Dedifferentiated amniotic fluid mesenchymal stem cell (primary cell): ENCODE measurements at regions not wholly inside any gene's neighbourhood (a gene's known extent, or its start where the extent isn't known, plus 50 kb on each side); places are given as distances from the start of the nearest gene placed in this dataset.
A peak's percentile ranks its signal among the peaks of the same experiment; 100 is the strongest.

Experiments used
- DNase-seq: peaks from one replicate; pipeline ENCODE4 v3.0.0-alpha.2; 2016; ENCODE audit errors: extremely low spot score

- DNase-seq, result peak; percentile 43
These were observed 218.1 kb upstream of the CD180 start for GRCh38 chr5:67414712-67415111.

GRCh38 chr5:67413721-67414120 lies 217.1 kb upstream of the CD180 start:
- DNase-seq, result no peak

- no peak for DNase-seq
These were observed 212.7 kb upstream of the CD180 start for GRCh38 chr5:67409126-67409777.

DNA sequence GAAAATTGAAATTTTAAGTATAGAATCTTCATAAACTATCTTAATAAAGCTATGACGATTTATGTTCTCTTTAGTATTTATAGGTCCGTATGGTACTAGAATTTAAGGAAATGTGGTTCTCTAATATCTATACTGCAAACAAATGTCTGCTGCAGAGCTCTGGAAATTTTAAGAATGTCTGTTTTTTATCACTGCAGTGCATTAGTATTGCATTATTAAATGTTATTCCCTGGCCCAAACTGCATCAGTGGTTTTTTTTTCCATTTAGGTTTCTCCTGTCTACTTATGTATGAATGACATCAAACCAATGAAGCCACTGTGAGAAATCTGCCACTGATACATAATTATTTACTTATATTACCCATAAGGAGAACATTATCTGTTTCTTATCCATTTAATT lies 211.4 kb upstream of the CD180 start:
- DNase-seq, result no peak

DNA sequence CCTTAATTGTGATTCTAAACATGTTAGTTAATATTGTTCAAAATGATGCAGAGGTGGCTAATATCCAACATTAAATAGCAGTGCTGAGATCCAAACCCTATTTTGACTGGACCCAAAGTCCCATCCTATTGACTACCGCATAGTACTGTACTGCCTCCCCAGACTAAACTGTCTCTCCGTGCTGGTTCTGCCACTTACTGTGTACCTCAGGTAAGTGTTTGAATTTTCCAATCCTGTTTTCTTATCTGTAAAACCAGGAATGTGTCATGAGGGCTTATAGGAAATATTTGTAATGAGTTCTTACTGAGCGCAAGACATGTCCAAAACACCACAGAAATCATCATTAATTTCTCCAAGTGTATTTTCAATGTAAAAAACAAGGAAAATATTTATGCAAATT lies 209.2 kb upstream of the CD180 start:
- DNase-seq, result no peak

GRCh38 chr5:67405101-67405364 lies 208.4 kb upstream of the CD180 start:
- DNase-seq, result no peak

DNA sequence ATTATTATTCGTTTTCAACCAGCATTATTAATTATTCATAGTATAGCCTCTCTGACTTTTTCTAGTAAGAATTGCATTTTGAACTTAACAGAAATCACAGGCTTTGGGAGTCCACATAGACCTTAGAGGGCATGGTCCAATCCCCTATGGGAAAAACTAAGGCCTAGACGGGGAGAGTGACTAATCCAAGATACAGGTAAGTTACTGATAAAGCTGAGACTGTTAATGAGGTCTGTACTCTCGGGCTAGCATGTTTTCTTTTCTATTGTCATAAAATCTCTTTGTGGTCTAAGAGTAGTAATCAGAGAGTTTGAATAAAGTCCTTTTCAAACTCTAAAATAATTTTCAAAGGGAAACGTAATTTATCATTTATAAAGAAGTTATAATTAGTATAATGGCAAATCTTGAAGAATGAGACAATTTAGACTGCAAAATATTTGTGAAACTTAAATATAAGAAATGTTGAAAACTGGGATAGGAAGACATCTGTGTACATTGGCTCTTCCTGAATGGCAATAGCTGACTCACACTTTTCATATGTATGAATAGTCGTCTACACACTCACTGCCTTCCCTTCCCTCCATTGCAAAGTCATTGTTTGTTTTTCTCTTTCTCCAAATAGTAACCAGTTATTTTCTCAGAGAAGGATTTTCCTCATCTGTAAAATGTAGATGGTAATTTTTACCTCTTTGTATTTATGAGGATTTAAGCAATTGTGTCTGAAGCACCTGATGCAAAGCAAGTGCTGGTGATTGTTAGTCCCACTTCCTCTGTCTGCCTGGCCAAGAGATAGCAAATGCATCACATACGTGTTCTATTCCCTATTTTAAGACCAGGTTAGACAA lies 207.9 kb upstream of the CD180 start:
- DNase-seq, result no peak

DNA sequence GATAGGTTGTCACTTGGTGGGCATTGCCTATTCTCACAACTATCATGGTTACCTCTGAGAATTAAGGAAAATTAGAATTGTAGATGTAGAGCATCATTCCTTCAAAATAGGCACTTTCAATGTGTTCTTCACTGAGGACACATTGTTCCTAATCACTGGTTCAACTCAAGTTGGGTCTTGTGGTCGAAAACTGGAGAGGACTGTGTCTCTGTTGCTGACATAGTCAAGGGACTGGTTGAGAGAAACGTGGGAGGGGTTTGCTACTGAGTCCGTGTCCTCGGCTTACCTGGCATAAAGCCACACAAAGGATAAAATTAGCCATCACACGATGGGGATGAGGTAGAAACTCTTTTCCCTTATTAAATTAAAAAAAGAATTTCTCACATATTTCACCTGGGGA lies 205.9 kb upstream of the CD180 start:
- no peak for DNase-seq

DNA sequence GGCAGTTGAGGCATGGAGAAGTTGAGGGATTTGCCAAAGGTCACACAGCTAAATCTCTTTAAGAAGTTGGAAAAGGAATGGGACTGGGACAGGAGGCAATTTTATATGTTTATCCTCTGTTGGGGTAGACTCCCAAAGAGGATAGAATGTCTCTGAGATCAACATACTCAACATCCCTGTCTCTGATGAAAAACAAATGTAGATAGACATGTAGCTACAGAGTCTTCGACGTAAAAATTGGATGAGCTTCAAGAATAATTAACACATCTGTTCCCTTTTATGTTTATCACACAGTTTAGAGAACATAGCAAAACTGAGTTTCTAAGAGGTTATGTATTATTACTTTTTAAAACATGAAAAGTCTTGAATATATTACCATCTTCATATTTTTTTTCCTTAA lies 204.6 kb upstream of the CD180 start:
- no peak for DNase-seq

- no peak for DNase-seq
These were observed 204.2 kb upstream of the CD180 start for GRCh38 chr5:67400752-67401151.

- no peak for DNase-seq
These were observed 199.3 kb upstream of the CD180 start for GRCh38 chr5:67395790-67396418.

DNA sequence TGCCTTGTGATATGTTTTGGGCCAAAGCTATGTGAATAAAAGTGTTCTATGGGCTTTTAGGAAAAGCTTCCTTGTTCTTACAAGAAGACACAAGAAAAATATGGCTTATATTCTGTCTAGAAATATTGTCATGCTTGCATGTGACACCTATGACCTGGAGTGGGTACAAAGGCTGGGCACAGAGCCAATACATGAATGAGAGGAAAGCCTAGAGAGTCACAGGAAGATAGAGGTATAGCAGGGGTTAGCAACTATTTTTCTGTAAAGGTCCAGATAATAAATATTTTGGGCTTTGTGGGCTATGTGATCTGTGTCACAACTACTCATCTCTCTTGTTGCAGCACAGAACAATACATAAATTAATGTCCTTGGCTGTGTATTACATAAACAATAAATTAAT lies 196.6 kb upstream of the CD180 start:
- DNase-seq, result no peak

DNA sequence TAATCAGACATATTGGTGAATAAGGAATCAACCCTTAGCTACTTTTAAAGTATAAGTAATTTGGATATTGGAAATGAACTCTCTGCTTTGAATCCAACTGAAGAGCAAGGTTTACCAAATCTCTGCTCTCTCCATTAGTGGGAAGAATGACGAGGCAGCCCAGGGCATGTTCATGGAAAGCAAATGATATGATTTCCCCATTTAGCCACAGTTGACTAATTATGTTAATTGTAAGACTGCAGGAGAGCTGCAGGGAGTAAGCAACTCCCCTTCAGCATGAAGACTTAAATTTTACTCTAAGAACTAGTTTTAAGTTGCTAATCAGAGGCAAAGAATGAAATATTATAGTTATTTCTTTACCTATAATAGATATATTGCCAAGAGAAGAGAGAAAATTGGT lies 194.3 kb upstream of the CD180 start:
- no peak for DNase-seq

DNA sequence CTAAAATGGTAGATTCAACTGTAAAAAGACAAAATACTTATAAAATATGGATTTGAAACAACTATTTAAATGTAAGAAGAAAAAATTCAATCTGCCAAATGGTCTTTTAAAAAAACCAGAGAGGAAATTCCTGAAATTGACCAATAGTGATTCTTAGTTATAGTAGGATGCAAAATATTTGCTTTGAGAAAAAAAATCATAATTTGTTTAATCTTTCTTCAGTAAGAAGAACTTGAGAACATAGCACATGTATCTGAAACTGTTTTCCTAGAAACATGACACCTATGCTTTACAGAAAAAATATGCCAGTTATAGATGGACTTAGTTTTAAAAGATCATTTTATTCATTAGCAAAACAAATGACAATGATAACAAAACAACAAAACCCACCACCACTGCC lies 186.9 kb upstream of the CD180 start:
- DNase-seq, result peak; percentile 17

DNA sequence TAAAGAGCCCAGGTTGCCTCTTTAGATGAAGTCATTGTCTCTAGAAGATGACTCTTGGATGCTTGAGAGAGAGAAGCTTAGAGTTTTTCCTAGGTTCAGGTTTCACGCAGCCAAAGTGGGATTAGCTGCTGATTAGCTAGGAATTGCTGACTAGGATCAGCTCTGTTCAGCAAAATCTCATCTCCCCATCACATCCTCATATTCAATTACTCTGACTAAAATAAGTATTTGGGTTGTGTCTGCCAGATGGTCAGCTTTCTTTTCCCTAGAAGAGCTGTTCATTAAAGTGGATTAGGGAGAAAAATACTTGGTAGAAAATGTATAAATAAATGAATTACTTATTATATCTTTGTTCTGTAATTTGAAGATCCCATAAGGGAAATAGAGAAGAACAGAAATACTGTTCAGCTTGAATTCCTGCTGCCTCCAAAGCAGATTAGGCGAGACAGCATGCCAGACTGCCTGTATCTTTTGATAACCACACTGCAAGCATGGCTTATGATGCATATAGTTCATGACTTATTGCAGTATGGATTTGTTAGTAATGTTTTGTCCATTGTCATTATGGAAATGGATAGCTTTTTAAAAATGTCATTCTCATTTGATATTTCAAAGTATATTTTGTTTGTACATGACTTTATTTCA lies 184.8 kb upstream of the CD180 start:
- DNase-seq, result no peak

- no peak for DNase-seq
These were observed 183.8 kb upstream of the CD180 start for GRCh38 chr5:67380431-67380830.

DNA sequence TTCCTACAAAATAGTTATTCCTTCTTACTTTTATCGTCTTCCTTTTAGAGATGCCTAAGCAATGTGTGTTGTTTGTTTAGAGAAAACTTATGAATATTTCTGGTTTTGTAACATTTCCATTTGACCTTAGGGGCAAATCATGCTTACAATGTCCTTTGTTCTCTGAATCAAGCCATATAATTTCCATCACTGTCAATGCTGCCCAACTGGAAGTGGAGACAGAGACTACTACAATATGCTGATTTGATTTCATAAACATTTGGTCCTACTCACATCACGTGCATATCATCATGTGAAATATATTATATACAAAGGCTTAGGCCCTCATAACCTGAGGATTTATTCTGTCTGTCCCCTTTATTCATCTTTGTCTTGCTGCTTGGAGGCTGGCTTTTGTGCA lies 183.2 kb upstream of the CD180 start:
- DNase-seq, result no peak

DNA sequence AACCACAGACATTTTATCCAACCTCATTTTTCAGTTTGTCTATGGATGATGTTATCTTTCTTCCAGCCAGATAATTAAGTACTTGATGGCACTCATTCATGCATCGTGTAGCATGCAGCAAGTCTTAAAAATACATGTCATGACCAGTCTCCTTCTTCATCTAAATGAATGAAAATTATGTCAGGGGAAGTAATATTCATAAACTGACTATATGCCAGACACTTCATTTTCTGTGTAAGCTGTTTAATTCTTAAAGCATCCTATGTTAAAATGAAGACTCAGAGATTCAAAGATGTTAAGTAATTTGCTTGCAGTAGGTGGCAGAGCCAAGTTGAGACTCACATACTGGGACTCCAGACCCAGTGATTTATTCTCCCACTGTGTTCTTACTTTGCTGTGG lies 181.7 kb upstream of the CD180 start:
- no peak for DNase-seq

DNA sequence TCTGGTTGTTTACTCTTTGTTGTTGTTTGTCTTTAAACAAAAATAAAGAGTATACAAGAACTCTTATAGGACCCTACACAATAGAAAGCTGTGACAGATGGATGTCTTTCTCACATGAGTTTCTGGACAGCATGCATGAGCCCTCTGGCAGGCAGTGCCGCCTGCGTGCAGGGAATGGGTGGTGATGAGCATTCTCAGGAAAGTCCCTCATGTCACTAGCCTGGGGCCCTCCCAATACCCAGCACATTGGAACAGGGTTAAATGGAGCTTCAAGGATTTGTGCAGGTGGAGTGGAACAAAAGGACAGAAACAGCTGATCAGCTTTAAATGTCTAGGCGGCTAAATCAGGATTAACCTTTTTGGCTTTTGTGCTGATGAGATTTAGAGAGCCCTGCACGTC lies 181.0 kb upstream of the CD180 start:
- no peak for DNase-seq

DNA sequence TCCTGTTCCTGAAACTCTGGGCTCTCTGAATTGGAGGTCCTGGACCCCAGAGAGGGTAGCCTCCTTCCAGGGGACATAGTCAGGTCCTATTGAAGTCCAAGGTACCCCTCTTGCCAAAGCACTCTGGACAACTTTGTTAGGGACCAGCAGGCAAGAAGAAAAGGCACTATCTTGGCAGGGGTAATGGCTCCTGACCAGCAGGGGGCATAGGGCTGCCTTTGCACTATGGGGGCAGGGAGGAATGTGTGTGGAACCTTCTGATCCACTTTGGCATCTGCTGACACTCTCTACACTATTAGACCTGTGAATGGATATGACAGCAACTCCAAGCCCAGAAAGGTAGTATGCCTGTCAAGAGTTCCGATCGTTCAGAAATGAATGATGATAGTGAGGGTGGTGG lies 179.0 kb upstream of the CD180 start:
- no peak for DNase-seq

- DNase-seq, result no peak
These were observed 177.8 kb upstream of the CD180 start for GRCh38 chr5:67374378-67374777.

GRCh38 chr5:67373518-67373917 lies 176.9 kb upstream of the CD180 start:
- DNase-seq, result no peak

DNA sequence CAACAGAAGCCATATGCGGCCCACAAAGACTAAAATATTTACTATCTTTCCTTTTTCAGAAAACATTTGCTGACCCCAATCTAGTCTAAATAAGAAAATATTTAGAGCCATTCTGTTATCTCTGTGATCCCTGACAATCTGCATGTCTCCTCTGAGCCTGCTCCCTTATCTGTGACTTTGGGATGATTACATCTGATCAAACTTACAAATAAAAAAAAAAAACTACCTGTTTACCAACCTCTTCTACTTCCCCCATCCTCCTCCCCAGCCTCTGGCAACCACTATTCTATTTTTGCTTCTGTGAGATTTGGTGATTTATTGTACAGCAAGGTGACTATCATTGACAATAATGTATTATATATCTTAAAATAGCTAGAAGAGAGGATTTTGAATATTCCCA lies 176.3 kb upstream of the CD180 start:
- DNase-seq, result no peak
